SK-N-SH (cell line): ENCODE measurements at regions not wholly inside any gene's neighbourhood (a gene's known extent, or its start where the extent isn't known, plus 50 kb on each side); places are given as distances from the start of the nearest gene placed in this dataset.
"Not testable (repeated sequence)": the region's sequence is repeated elsewhere in the genome, so short reads cannot be mapped to it uniquely, and the experiment has no call there.

Experiments used
- CTCF ChIA-PET: fragments of 300-600, 350-600 bp; formaldehyde crosslinking; extraction: SDS; loops from one replicate; lab custom pipeline; 2021; lab: Yijun Ruan, JAX
- POLR2A ChIA-PET: fragments of 350-600 bp; sonication (Branson Sonifier 250); formaldehyde crosslinking; extraction: SDS; loops from one replicate; lab custom pipeline; 2020; ENCODE audit warnings: antibody characterized with exemption, inconsistent platforms; lab: Yijun Ruan, JAX
- DNase-seq: peaks from one replicate; pipeline ENCODE4 v3.0.0; 2012
- H2AFZ ChIP-seq: fragments of 200-600 bp; sonication (generic); 2 replicates; pipeline ENCODE4 v1.8.1; 2016; ENCODE audit warnings: antibody characterized with exemption, mild to moderate bottlenecking, low read depth
- H3F3A ChIP-seq: fragments of 200-600 bp; sonication (generic); replicated peaks from 2 replicates; pipeline ENCODE3; 2016; ENCODE audit warnings: antibody characterized with exemption, mild to moderate bottlenecking; ENCODE audit not compliant: insufficient read depth
- H3K27ac ChIP-seq, 2 experiments: fragments of 200-500 bp in 1 of 2; fragments of 200-600 bp in 1 of 2; sonication (Bioruptor generic) in 1 of 2; sonication (generic), shearing (Covaris generic) in 1 of 2; 2 replicates each; pipeline versions ENCODE4 v1.5.1 to v1.6.1; 2014 to 2016; ENCODE audit warnings: low read depth in 2 of 2, inconsistent platforms in 1 of 2, low read length in 1 of 2, mild to moderate bottlenecking in 1 of 2, mixed read lengths in 1 of 2
- H3K27me3 ChIP-seq: fragments of 200-600 bp; sonication (generic), shearing (Covaris generic); 2 replicates; pipeline ENCODE4 v1.6.1; 2016; ENCODE audit warnings: mixed run types; ENCODE audit not compliant: insufficient read depth
- H3K36me3 ChIP-seq, 2 experiments: fragments of 200-500 bp in 1 of 2; fragments of 200-600 bp in 1 of 2; sonication (Bioruptor generic) in 1 of 2; sonication (generic) in 1 of 2; replicated peaks in 1 of 2; 2 replicates each; pipeline versions ENCODE3 to v1.5.1; 2014 to 2016; ENCODE audit warnings: low read length in 1 of 2, mild to moderate bottlenecking in 1 of 2; ENCODE audit not compliant: insufficient read depth in 2 of 2, control insufficient read depth in 1 of 2
- H3K4me1 ChIP-seq, 2 experiments: fragments of 200-500 bp in 1 of 2; fragments of 200-600 bp in 1 of 2; sonication (Bioruptor generic) in 1 of 2; sonication (generic), shearing (Covaris generic) in 1 of 2; 2 replicates each; pipeline versions ENCODE4 v1.5.1 to v1.6.1; 2014 to 2016; ENCODE audit warnings: low read depth in 1 of 2, low read length in 1 of 2, mixed run types in 1 of 2; ENCODE audit not compliant: insufficient read depth in 2 of 2, control insufficient read depth in 1 of 2
- H3K4me2 ChIP-seq: fragments of 200-600 bp; sonication (generic), shearing (Covaris generic); 2 replicates; pipeline ENCODE4 v1.6.1; 2017; ENCODE audit warnings: mixed run types
- H3K4me3 ChIP-seq, 2 experiments: fragments of 200-500 bp in 1 of 2; fragments of 200-600 bp in 1 of 2; sonication (Bioruptor generic) in 1 of 2; sonication (generic), shearing (Covaris generic) in 1 of 2; 2 replicates each; pipeline versions ENCODE4 v1.5.1 to v1.8.1; 2014 to 2016; ENCODE audit warnings: low read depth in 2 of 2, inconsistent platforms in 1 of 2, low read length in 1 of 2, mild to moderate bottlenecking in 1 of 2, mixed read lengths in 1 of 2, moderate library complexity in 1 of 2
- H3K79me2 ChIP-seq: fragments of 200-600 bp; sonication (generic); 2 replicates; pipeline ENCODE4 v1.8.1; 2017; ENCODE audit warnings: mild to moderate bottlenecking; ENCODE audit not compliant: insufficient read depth
- H3K9ac ChIP-seq: fragments of 200-600 bp; sonication (generic); 2 replicates; pipeline ENCODE4 v1.6.1; 2017; ENCODE audit warnings: mixed run types
- H3K9me2 ChIP-seq: fragments of 200-600 bp; sonication (generic); 2 replicates; pipeline ENCODE4 v1.6.1; 2017; ENCODE audit warnings: mixed run types
- H3K9me3 ChIP-seq: fragments of 200-600 bp; sonication (generic); 2 replicates; pipeline ENCODE4 v1.6.1; 2017; ENCODE audit warnings: mixed run types, mild to moderate bottlenecking, moderate library complexity
- H4K20me1 ChIP-seq: fragments of 200-600 bp; sonication (generic); 2 replicates; pipeline ENCODE4 v1.6.1; 2017; ENCODE audit warnings: mild to moderate bottlenecking, mixed run types; ENCODE audit not compliant: insufficient read depth
- ELF1 ChIP-seq: IDR thresholded peaks from 2 replicates; pipeline ENCODE4 v1.4.0; 2012
- EZH2phosphoT487 ChIP-seq: fragments of 200-600 bp; sonication (generic); IDR thresholded peaks from 2 replicates; pipeline ENCODE4 v1.6.1; 2017; ENCODE audit warnings: low read depth, mixed run types, mild to moderate bottlenecking, antibody characterized with exemption, moderate library complexity, borderline replicate concordance
- MAX ChIP-seq: IDR thresholded peaks from 2 replicates; pipeline ENCODE4 v1.4.0; 2012; ENCODE audit warnings: low read depth
- MEF2A ChIP-seq: IDR thresholded peaks from 2 replicates; pipeline ENCODE4 v1.4.0; 2012; ENCODE audit warnings: low read depth, borderline replicate concordance
- MXI1 ChIP-seq: IDR thresholded peaks from 2 replicates; pipeline ENCODE4 v1.6.1; 2012; ENCODE audit warnings: mild to moderate bottlenecking, low read depth, low read length, improper control_type of control experiment
- NFIC ChIP-seq: IDR thresholded peaks from 2 replicates; pipeline ENCODE4 v1.4.0; 2012; ENCODE audit warnings: borderline replicate concordance
- NRF1 ChIP-seq: IDR thresholded peaks from 2 replicates; pipeline ENCODE4 v1.6.1; 2012; ENCODE audit warnings: low read depth, mild to moderate bottlenecking, low read length
- RCOR1 ChIP-seq: fragments of 150-350 bp; IDR thresholded peaks from 2 replicates; pipeline ENCODE4 v1.6.1; 2017; ENCODE audit warnings: antibody characterized with exemption, low read length
- RFX5 ChIP-seq: IDR thresholded peaks from 2 replicates; pipeline ENCODE4 v1.6.1; 2012; ENCODE audit warnings: mild to moderate bottlenecking, improper control_type of control experiment, low read length
- RXRA ChIP-seq: IDR thresholded peaks from 2 replicates; pipeline ENCODE4 v1.4.0; 2012; ENCODE audit warnings: low read depth, mild to moderate bottlenecking, borderline replicate concordance
- SIN3A ChIP-seq: IDR thresholded peaks from 2 replicates; pipeline ENCODE4 v1.6.1; 2012; ENCODE audit warnings: low read depth, mild to moderate bottlenecking, low read length, moderate library complexity, borderline replicate concordance
- TCF12 ChIP-seq: IDR thresholded peaks from 2 replicates; pipeline ENCODE4 v1.4.0; 2012
- TEAD4 ChIP-seq: IDR thresholded peaks from 2 replicates; pipeline ENCODE4 v1.4.0; 2012; ENCODE audit warnings: mild to moderate bottlenecking, borderline replicate concordance; ENCODE audit not compliant: insufficient read depth
- USF2 ChIP-seq: fragments of 150-350 bp; IDR thresholded peaks from 2 replicates; pipeline ENCODE4 v1.6.1; 2017; ENCODE audit warnings: antibody characterized with exemption, low read length, low read depth, borderline replicate concordance
- YY1 ChIP-seq: IDR thresholded peaks from 2 replicates; pipeline ENCODE4 v1.4.0; 2012; ENCODE audit warnings: low read depth, mild to moderate bottlenecking
- WGBS: methylation state at CpG from one replicate; pipeline ENCODE4 v1.1.6; 2017; ENCODE audit warnings: low lambda C conversion rate; 5-methylcytosine and 5-hydroxymethylcytosine counted together
- TF ChIP-seq, protein P1 (sequence below): fragments of 200-600 bp; sonication (generic); IDR thresholded peaks from 2 replicates; pipeline ENCODE4 v1.6.1; 2017; ENCODE audit warnings: antibody characterized with exemption, mild to moderate bottlenecking, moderate library complexity
- TF ChIP-seq, protein P2 (sequence below): fragments of 150-350 bp; IDR thresholded peaks from 2 replicates; pipeline ENCODE4 v1.6.1; 2016; ENCODE audit warnings: mild to moderate bottlenecking, low read depth, low read length

DNA sequence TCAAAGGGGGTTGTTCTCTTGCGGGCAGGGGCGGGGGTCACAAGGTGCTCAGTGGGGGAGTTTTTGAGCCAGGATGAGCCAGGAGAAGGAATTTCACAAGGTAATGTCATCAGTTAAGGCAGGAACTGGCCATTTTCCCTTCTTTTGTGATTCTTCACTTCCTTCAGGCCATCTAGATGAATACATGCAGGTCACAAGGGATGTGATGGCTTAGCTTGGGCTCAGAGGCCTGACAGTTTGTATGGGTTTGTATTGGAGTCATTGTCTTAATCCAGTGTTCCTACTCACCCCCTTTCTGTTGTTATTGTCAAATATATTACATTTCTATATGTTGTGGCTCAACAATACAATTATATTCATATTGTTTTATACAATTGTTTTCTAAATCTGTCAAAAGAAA lies 238.0 kb downstream of the SUCLG1 start:
- H3K9me3 ChIP-seq, POLR2A ChIA-PET, DNase-seq, H4K20me1 ChIP-seq, H3K4me1 ChIP-seq, H3K27me3 ChIP-seq, H3K79me2 ChIP-seq, H3K27ac ChIP-seq, H3F3A ChIP-seq, H3K36me3 ChIP-seq, H3K9me2 ChIP-seq, H2AFZ ChIP-seq, H3K9ac ChIP-seq, H3K4me3 ChIP-seq, H3K4me2 ChIP-seq: not testable (repeated sequence)
- 10% methylated on average over 2 of the region's 2 CpGs for WGBS
- CTCF ChIA-PET: interaction anchor here (0.6 kb wide), 1 partner anchor 9 kb away, joined by 3 read pairs; no protein-coding TSS in a partner anchor

DNA sequence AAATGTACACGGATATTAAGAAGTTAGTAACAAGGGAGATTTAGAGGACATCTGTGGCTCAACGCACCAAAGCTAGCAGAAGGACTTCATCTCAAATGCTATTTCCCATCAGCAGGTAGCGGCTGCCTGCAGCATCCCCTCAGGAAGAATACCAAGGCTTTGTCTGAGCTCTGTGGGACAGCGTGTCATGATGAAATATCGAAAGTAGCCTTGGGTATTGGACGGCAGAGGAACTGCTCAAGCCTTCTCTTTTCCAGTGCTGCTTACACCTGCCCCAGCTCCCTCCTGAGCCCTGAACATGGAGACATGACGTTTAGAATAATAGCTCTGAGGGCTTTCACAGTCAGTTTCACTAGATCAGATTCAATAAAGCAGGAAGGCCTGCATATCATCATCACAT lies 241.6 kb downstream of the SUCLG1 start:
- H3K4me3 ChIP-seq: peak overlapping the region in 1 of 2 experiments; percentile 41; a peak in 1 of 4 replicates
- H3F3A ChIP-seq: no peaks in the 10 kb centered on the region
- WGBS: 8% methylated on average over 7 of the region's 7 CpGs
- H2AFZ ChIP-seq: no peak overlapping the region
- peak overlapping the region; percentile 52; the same call in 1 of the 2 replicates for H3K4me2 ChIP-seq
- no peak for TF ChIP-seq USF2
- TF ChIP-seq NFIC: no peak
- TF ChIP-seq RCOR1: no peak
- no peak for TF ChIP-seq TCF12
- no peak for TF ChIP-seq MXI1
- TF ChIP-seq MEF2A: no peak
- no peak for TF ChIP-seq NRF1
- no peak for TF ChIP-seq YY1
- no peak for TF ChIP-seq MAX
- no peak for TF ChIP-seq RXRA
- no peak for TF ChIP-seq EZH2phosphoT487
- no peak for TF ChIP-seq RFX5
- no peak for TF ChIP-seq SIN3A
- TF ChIP-seq ELF1: no peak
- TF ChIP-seq, protein P1, sequence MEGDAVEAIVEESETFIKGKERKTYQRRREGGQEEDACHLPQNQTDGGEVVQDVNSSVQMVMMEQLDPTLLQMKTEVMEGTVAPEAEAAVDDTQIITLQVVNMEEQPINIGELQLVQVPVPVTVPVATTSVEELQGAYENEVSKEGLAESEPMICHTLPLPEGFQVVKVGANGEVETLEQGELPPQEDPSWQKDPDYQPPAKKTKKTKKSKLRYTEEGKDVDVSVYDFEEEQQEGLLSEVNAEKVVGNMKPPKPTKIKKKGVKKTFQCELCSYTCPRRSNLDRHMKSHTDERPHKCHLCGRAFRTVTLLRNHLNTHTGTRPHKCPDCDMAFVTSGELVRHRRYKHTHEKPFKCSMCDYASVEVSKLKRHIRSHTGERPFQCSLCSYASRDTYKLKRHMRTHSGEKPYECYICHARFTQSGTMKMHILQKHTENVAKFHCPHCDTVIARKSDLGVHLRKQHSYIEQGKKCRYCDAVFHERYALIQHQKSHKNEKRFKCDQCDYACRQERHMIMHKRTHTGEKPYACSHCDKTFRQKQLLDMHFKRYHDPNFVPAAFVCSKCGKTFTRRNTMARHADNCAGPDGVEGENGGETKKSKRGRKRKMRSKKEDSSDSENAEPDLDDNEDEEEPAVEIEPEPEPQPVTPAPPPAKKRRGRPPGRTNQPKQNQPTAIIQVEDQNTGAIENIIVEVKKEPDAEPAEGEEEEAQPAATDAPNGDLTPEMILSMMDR: no peak
- no peak for TF ChIP-seq TEAD4
- TF ChIP-seq, protein P2, sequence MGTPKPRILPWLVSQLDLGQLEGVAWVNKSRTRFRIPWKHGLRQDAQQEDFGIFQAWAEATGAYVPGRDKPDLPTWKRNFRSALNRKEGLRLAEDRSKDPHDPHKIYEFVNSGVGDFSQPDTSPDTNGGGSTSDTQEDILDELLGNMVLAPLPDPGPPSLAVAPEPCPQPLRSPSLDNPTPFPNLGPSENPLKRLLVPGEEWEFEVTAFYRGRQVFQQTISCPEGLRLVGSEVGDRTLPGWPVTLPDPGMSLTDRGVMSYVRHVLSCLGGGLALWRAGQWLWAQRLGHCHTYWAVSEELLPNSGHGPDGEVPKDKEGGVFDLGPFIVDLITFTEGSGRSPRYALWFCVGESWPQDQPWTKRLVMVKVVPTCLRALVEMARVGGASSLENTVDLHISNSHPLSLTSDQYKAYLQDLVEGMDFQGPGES: no peak
- no peaks in the 10 kb centered on the region for H3K79me2 ChIP-seq
- no peaks in the 10 kb centered on the region for H3K9me2 ChIP-seq
- H3K27me3 ChIP-seq: no peaks in the 10 kb centered on the region
- no peak overlapping the region for H3K27ac ChIP-seq
- H3K36me3 ChIP-seq: no peaks in the 10 kb centered on the region
- CTCF ChIA-PET: no interaction called here
- H4K20me1 ChIP-seq: no peaks in the 10 kb centered on the region
- no peak overlapping the region for H3K9ac ChIP-seq
- POLR2A ChIA-PET: no interaction called here
- DNase-seq: no peak
- no peaks in the 10 kb centered on the region for H3K4me1 ChIP-seq
- H3K9me3 ChIP-seq: no peaks in the 10 kb centered on the region
